Adrenal gland (tissue), 9 donors: ENCODE measurements at regions not wholly inside any gene's neighbourhood (a gene's known extent, or its start where the extent isn't known, plus 50 kb on each side); places are given as distances from the start of the nearest gene placed in this dataset.

Experiments used
- DNase-seq, 7 donors: peaks; one replicate each; pipeline ENCODE4 v3.0.0-alpha.2; 2019 to 2020
- H3K27ac ChIP-seq, 5 donors: fragments of 200-600 bp; sonication (generic) in 4 of 5; 1 replicate in 3 of 5; 2 replicates in 2 of 5; pipeline versions ENCODE4 v1.5.1 to v1.8.0; 2016 to 2020; ENCODE audit warnings: mild to moderate bottlenecking in 1 of 5
- H3K27me3 ChIP-seq: fragments of 200-600 bp; 2 replicates; pipeline ENCODE4 v1.8.0; 2021
- H3K36me3 ChIP-seq, 2 donors: fragments of 200-600 bp; replicated peaks in 1 of 2; 1 replicate in 1 of 2; 2 replicates in 1 of 2; pipeline versions ENCODE4 v1.5.1 to v1.8.0; 2018 to 2022
- H3K4me1 ChIP-seq, 2 donors: fragments of 200-600 bp; replicated peaks in 1 of 2; 1 replicate in 1 of 2; 2 replicates in 1 of 2; pipeline versions ENCODE4 v1.5.1 to v1.8.0; 2018 to 2021
- H3K4me3 ChIP-seq, 4 donors: fragments of 200-600 bp; sonication (generic) in 3 of 4; one replicate each; pipeline ENCODE4 v1.5.1; 2016 to 2018
- H3K9me3 ChIP-seq, 3 donors: fragments of 200-600 bp; sonication (generic) in 1 of 3; replicated peaks in 1 of 3; 1 replicate in 2 of 3; 2 replicates in 1 of 3; pipeline versions ENCODE4 v1.5.1 to v1.8.0; 2016 to 2021
- CTCF ChIP-seq, 6 experiments: fragments of 450-650 bp in 4 of 6; fragments of 200-600 bp in 2 of 6; sonication (generic) in 1 of 6; IDR thresholded peaks; 1 replicate in 5 of 6; 2 replicates in 1 of 6; pipeline versions ENCODE4 v1.5.1 to v1.8.0; 2016 to 2021; ENCODE audit warnings: antibody characterized with exemption in 6 of 6, mild to moderate bottlenecking in 2 of 6, moderate library complexity in 1 of 6
- POLR2A ChIP-seq, 2 donors: fragments of 450-650 bp; IDR thresholded peaks; one replicate each; pipeline ENCODE4 v1.6.1; 2017; ENCODE audit warnings: antibody characterized with exemption in 2 of 2, mild to moderate bottlenecking in 2 of 2, moderate library complexity in 1 of 2
- WGBS, 4 donors: extraction: QIAGEN DNeasy Blood & Tissue Kit in 2 of 4; methylation state at CpG; one replicate each; pipeline versions ENCODE4 v1.1.5 to v1.1.7; 2013 to 2017; 5-methylcytosine and 5-hydroxymethylcytosine counted together
- intact Hi-C, 2 donors: fragments of 100-400 bp; cut with DNase I; formaldehyde crosslinking; loops; one replicate each; pipeline versions ENCODE4 v1.14.1 to v1.15.0; 2022 to 2023
- donor health status: healthy with polysubstance abuse.
- donor health status: Bipolar disorder and iron deficiency.
- donor health status: DM: yes; HTN: yes; CAD: no.
- donor health status: DM: no; HTN: no; CAD: no.
- donor health status: DM: no; HTN: no; CAD: no.

GRCh38 chr14:53757732-53758131 is 198.9 kb downstream of the BMP4 start:
- Histone ChIP-seq H3K27ac (no peak overlapping the region), H3K4me3 (no peak overlapping the region), H3K27me3 (no peaks in the 10 kb centered on the region), H3K36me3 (no peaks in the 10 kb centered on the region), H3K4me1 (no peaks in the 10 kb centered on the region), H3K9me3 (no peaks in the 10 kb centered on the region)
- no peak for DNase-seq
- intact Hi-C loops = no loop called here
- TF ChIP-seq POLR2A (IDR thresholded peaks at IDR 0.05) (no peak), CTCF (IDR thresholded peaks at IDR 0.05) (no peak)

- 81 to 94% (median 89%) methylated on average over 3 of the region's 3 CpGs for WGBS, 4 donors
Measured at GRCh38 chr14:53751650-53752049, 205.0 kb downstream of the BMP4 start.

GRCh38 chr14:53748691-53749090 is 207.9 kb downstream of the BMP4 start:
- WGBS, 4 donors = 76 to 81% (median 79%) methylated on average over 1 of the region's 1 CpG
- no peak for TF ChIP-seq CTCF (IDR thresholded peaks at IDR 0.05)
- TF ChIP-seq POLR2A (IDR thresholded peaks at IDR 0.05) = no peak
- no peaks in the 10 kb centered on the region for H3K27me3 ChIP-seq

More at GRCh38 chr14:53751650-53752049, 205.0 kb downstream of the BMP4 start:
- Histone ChIP-seq H3K4me3 (no peak overlapping the region), H3K27me3 (no peaks in the 10 kb centered on the region), H3K9me3 (no peaks in the 10 kb centered on the region), H3K36me3 (no peaks in the 10 kb centered on the region), H3K4me1 (no peaks in the 10 kb centered on the region), H3K27ac (no peak overlapping the region)
- TF ChIP-seq CTCF (IDR thresholded peaks at IDR 0.05) (no peak), POLR2A (IDR thresholded peaks at IDR 0.05) (no peak)
- intact Hi-C loops = no loop called here
- peak in 1 of 7 donors; percentile 2 for DNase-seq

GRCh38 chr14:53744857-53745256 is 211.8 kb downstream of the BMP4 start:
- H3K9me3 ChIP-seq = no peaks in the 10 kb centered on the region
- intact Hi-C loops = no loop called here
- H3K4me1 ChIP-seq = no peaks in the 10 kb centered on the region
- no peak overlapping the region for H3K4me3 ChIP-seq
- WGBS, 4 donors = 81 to 90% (median 85%) methylated on average over 1 of the region's 1 CpG
- no peak overlapping the region for H3K27ac ChIP-seq
- DNase-seq = no peak
- H3K36me3 ChIP-seq = no peaks in the 10 kb centered on the region
- H3K27me3 ChIP-seq = no peaks in the 10 kb centered on the region
- TF ChIP-seq POLR2A (IDR thresholded peaks at IDR 0.05) (no peak), CTCF (IDR thresholded peaks at IDR 0.05) (no peak)

More at GRCh38 chr14:53748691-53749090, 207.9 kb downstream of the BMP4 start:
- Histone ChIP-seq H3K36me3 (no peaks in the 10 kb centered on the region), H3K4me1 (no peaks in the 10 kb centered on the region), H3K9me3 (no peaks in the 10 kb centered on the region), H3K4me3 (no peak overlapping the region), H3K27ac (no peak overlapping the region)
- intact Hi-C loops = no loop called here
- DNase-seq = no peak
